IMR-90 (cell line): ENCODE measurements at regions not wholly inside any gene's neighbourhood (a gene's known extent, or its start where the extent isn't known, plus 50 kb on each side); places are given as distances from the start of the nearest gene placed in this dataset.
A peak's percentile ranks its signal among the peaks of the same experiment; 100 is the strongest.

Source experiments
- ATAC-seq: fragments of 200-7000 bp; cut with Tn5 transposase; 2 replicates; pipeline ENCODE4 v1.9.1; 2020; ENCODE audit warnings: low read depth, mild to moderate bottlenecking, moderate library complexity
- BruUV-seq: library from RNA; stranded (reverse); fragments of 400-500 nt; replicated peaks from 2 replicates; lab custom pipeline; 2021; lab: Mats Ljungman, UMichigan
- CTCF ChIA-PET: fragments of 300-600 bp; formaldehyde crosslinking; extraction: SDS; loops from one replicate; lab custom pipeline; 2021; ENCODE audit warnings: antibody characterized with exemption; lab: Yijun Ruan, JAX
- POLR2A ChIA-PET: fragments of 300-600 bp; sonication (Branson Sonifier 250); formaldehyde crosslinking; loops from one replicate; lab custom pipeline; 2022; ENCODE audit warnings: antibody characterized with exemption; ENCODE audit not compliant: unreplicated experiment; lab: Charles Lee
- DNase-seq: peaks from one replicate; pipeline ENCODE4 v3.0.0; 2013
- H2AFZ ChIP-seq: replicated peaks from 2 replicates; pipeline ENCODE3; 2013; ENCODE audit warnings: low read length, mild to moderate bottlenecking; ENCODE audit not compliant: poor library complexity
- H2AK5ac ChIP-seq: 2 replicates; pipeline ENCODE4 v1.6.1; 2013; ENCODE audit warnings: low read depth, low read length, inconsistent platforms
- H2AK9ac ChIP-seq: replicated peaks from 2 replicates; pipeline ENCODE3; 2013; ENCODE audit warnings: mild to moderate bottlenecking, low read depth, low read length, moderate library complexity; ENCODE audit not compliant: poor library complexity
- H2BK120ac ChIP-seq: 2 replicates; pipeline ENCODE4 v1.6.1; 2013; ENCODE audit warnings: low read depth, low read length, inconsistent platforms
- H2BK15ac ChIP-seq: 3 replicates; pipeline ENCODE4 v1.6.1; 2013; ENCODE audit warnings: low read depth, low read length, inconsistent platforms
- H2BK20ac ChIP-seq: 2 replicates; pipeline ENCODE4 v1.6.1; 2013; ENCODE audit warnings: low read depth, mild to moderate bottlenecking, inconsistent platforms, low read length, moderate library complexity
- H2BK5ac ChIP-seq: 2 replicates; pipeline ENCODE4 v1.6.1; 2013; ENCODE audit warnings: mild to moderate bottlenecking, low read depth, low read length, inconsistent platforms; ENCODE audit not compliant: poor library complexity, severe bottlenecking
- H3K14ac ChIP-seq: replicated peaks from 2 replicates; pipeline ENCODE4 v1.6.1; 2013; ENCODE audit warnings: low read depth, low read length, inconsistent platforms
- H3K18ac ChIP-seq: 2 replicates; pipeline ENCODE4 v1.6.1; 2013; ENCODE audit warnings: low read depth, low read length, control low read depth
- H3K23ac ChIP-seq: 2 replicates; pipeline ENCODE4 v1.6.1; 2013; ENCODE audit warnings: low read depth, low read length, inconsistent platforms
- H3K27ac ChIP-seq: 2 replicates; pipeline ENCODE4 v1.5.1; 2013; ENCODE audit warnings: mild to moderate bottlenecking, control low read depth, low read length; ENCODE audit not compliant: insufficient read depth
- H3K27me3 ChIP-seq: 2 replicates; pipeline ENCODE4 v1.6.1; 2013; ENCODE audit warnings: low read length; ENCODE audit not compliant: control insufficient read depth, insufficient read depth
- H3K36me3 ChIP-seq: 2 replicates; pipeline ENCODE4 v1.6.1; 2013; ENCODE audit warnings: low read length, mixed read lengths; ENCODE audit not compliant: control insufficient read depth, insufficient read depth
- H3K4ac ChIP-seq: 2 replicates; pipeline ENCODE4 v1.6.1; 2013; ENCODE audit warnings: low read depth, low read length, inconsistent platforms
- H3K4me1 ChIP-seq: 2 replicates; pipeline ENCODE4 v1.6.1; 2013; ENCODE audit warnings: low read length, mixed read lengths; ENCODE audit not compliant: control insufficient read depth, insufficient read depth
- H3K4me2 ChIP-seq: 2 replicates; pipeline ENCODE4 v1.6.1; 2013; ENCODE audit warnings: low read depth, mild to moderate bottlenecking, control low read depth, low read length, moderate library complexity
- H3K4me3 ChIP-seq: 2 replicates; pipeline ENCODE4 v1.5.1; 2013; ENCODE audit warnings: low read depth, mild to moderate bottlenecking, control low read depth, low read length, moderate library complexity; ENCODE audit not compliant: insufficient read depth
- H3K56ac ChIP-seq: 2 replicates; pipeline ENCODE4 v1.6.1; 2013; ENCODE audit warnings: low read length, inconsistent platforms; ENCODE audit not compliant: insufficient read depth; ENCODE audit errors: extremely low read depth
- H3K79me1 ChIP-seq, 2 experiments: 2 replicates each; pipeline ENCODE4 v1.6.1; 2013; ENCODE audit warnings: low read length in 2 of 2, inconsistent platforms in 1 of 2, low read depth in 1 of 2
- H3K9ac ChIP-seq: 2 replicates; pipeline ENCODE4 v1.6.1; 2013; ENCODE audit warnings: low read depth, low read length, control low read depth
- H3K9me1 ChIP-seq: 2 replicates; pipeline ENCODE4 v1.6.1; 2013; ENCODE audit warnings: low read length, inconsistent platforms; ENCODE audit not compliant: insufficient read depth
- H3K9me3 ChIP-seq: 2 replicates; pipeline ENCODE4 v1.6.1; 2013; ENCODE audit warnings: low read length; ENCODE audit not compliant: control insufficient read depth, insufficient read depth
- H4K20me1 ChIP-seq: 2 replicates; pipeline ENCODE4 v1.6.1; 2013; ENCODE audit warnings: low read length, inconsistent platforms; ENCODE audit not compliant: insufficient read depth
- H4K5ac ChIP-seq: 2 replicates; pipeline ENCODE4 v1.6.1; 2013; ENCODE audit warnings: mild to moderate bottlenecking, low read depth, low read length, control low read depth
- H4K8ac ChIP-seq, 2 experiments: 2 replicates each; pipeline ENCODE4 v1.6.1; 2013; ENCODE audit warnings: low read depth in 2 of 2, low read length in 2 of 2, control low read depth in 1 of 2, inconsistent platforms in 1 of 2
- H4K91ac ChIP-seq: 2 replicates; pipeline ENCODE4 v1.6.1; 2013; ENCODE audit warnings: low read depth, low read length, inconsistent platforms; ENCODE audit not compliant: insufficient read depth
- CTCF ChIP-seq: conservative IDR thresholded peaks from 2 replicates; pipeline ENCODE4 v1.5.1; 2012; ENCODE audit warnings: mild to moderate bottlenecking, low read depth, low read length, improper control_type of control experiment
- FOS ChIP-seq: fragments of 150-350 bp; IDR thresholded peaks from 2 replicates; pipeline ENCODE4 v1.6.1; 2016; ENCODE audit warnings: low read depth, low read length
- MAFK ChIP-seq: IDR thresholded peaks from 2 replicates; pipeline ENCODE4 v1.6.1; 2012; ENCODE audit warnings: low read depth, low read length, improper control_type of control experiment
- RFX5 ChIP-seq: IDR thresholded peaks from 2 replicates; pipeline ENCODE4 v1.8.0; 2012; ENCODE audit warnings: low read depth, mild to moderate bottlenecking, low read length, moderate library complexity
- WGBS, 2 experiments: methylation state at CpG; one replicate each; pipeline versions ENCODE4 v1.1.5 to v1.1.7; 2013; ENCODE audit warnings: missing lambda C conversion rate in 2 of 2; ENCODE audit not compliant: insufficient read length in 1 of 2; ENCODE audit errors: extremely low coverage in 2 of 2; 5-methylcytosine and 5-hydroxymethylcytosine counted together
- dilution Hi-C: fragments of 300-500 bp; cut with HindIII; formaldehyde crosslinking; loops from one replicate; pipeline ENCODE4 v1.14.3; 2018; ENCODE audit warnings: low sequenced_read_pairs; ENCODE audit not compliant: unreplicated experiment
- in situ Hi-C: fragments of 300-500 bp; cut with MboI; formaldehyde crosslinking; loops from 3 replicates; pipeline ENCODE4 v1.14.3; 2019; ENCODE audit warnings: low sequenced_read_pairs, inconsistent platforms, mixed read lengths
- intact Hi-C: fragments of 100-400 bp; cut with micrococcal nuclease; formaldehyde crosslinking; loops from 2 replicates; pipeline ENCODE4 v1.10.0; 2022

GRCh38 chr6:150723857-150724256 lies 124.2 kb downstream of the PLEKHG1 start:
- no peak overlapping the region for H4K91ac ChIP-seq
- H3K9me3 ChIP-seq: no peaks in the 10 kb centered on the region
- H3K56ac ChIP-seq: no peak overlapping the region
- H3K27me3 ChIP-seq: no peaks in the 10 kb centered on the region; the same call in 1 of the 2 replicates
- intact Hi-C loops: no loop called here
- no peak overlapping the region for H3K9ac ChIP-seq
- H2BK120ac ChIP-seq: no peak overlapping the region
- no peak overlapping the region for H2AFZ ChIP-seq
- no peaks in the 10 kb centered on the region; the same call in 1 of the 2 replicates for H3K4me1 ChIP-seq
- no peak overlapping the region for H2BK5ac ChIP-seq
- CTCF ChIA-PET: interaction anchor here (0.6 kb wide), 1 partner anchor 11 kb away, joined by 5 read pairs; no protein-coding TSS in a partner anchor
- H2BK15ac ChIP-seq: no peak overlapping the region
- TF ChIP-seq RFX5 (no peak), CTCF (no peak), MAFK (no peak), FOS (no peak)
- dilution Hi-C loops: no loop called here
- H3K4ac ChIP-seq: no peak overlapping the region; the same call in 1 of the 2 replicates
- H3K18ac ChIP-seq: peak overlapping the region; percentile 4; the same call in 1 of the 2 replicates
- no peaks in the 10 kb centered on the region for H3K79me1 ChIP-seq
- H3K4me2 ChIP-seq: no peak overlapping the region; the same call in 1 of the 2 replicates
- H3K27ac ChIP-seq: peak overlapping the region; percentile 47; the same call in 1 of the 2 replicates
- no peak overlapping the region for H2AK9ac ChIP-seq
- H3K23ac ChIP-seq: no peak overlapping the region
- no TSS peak for BruUV-seq
- WGBS, 2 experiments: 17% methylated on average over 1 of the region's 2 CpGs; no CpG with 5 or more reads in 1 of the 2 experiments
- H2AK5ac ChIP-seq: no peak overlapping the region
- H4K20me1 ChIP-seq: no peaks in the 10 kb centered on the region
- ATAC-seq (no peak), DNase-seq (no peak)
- in situ Hi-C loops: no loop called here
- POLR2A ChIA-PET: no interaction called here
- H3K36me3 ChIP-seq: no peaks in the 10 kb centered on the region
- no peak overlapping the region for H2BK20ac ChIP-seq
- no peak overlapping the region for H4K8ac ChIP-seq
- H3K14ac ChIP-seq: no peak overlapping the region
- H4K5ac ChIP-seq: no peak overlapping the region; the same call in 1 of the 2 replicates
- no peak overlapping the region for H3K4me3 ChIP-seq
- no peaks in the 10 kb centered on the region for H3K9me1 ChIP-seq
